AG04449 (cell line): ENCODE measurements at regions not wholly inside any gene's neighbourhood (a gene's known extent, or its start where the extent isn't known, plus 50 kb on each side); places are given as distances from the start of the nearest gene placed in this dataset.

Source experiments
- CTCF ChIA-PET: fragments of 350-600 bp; formaldehyde crosslinking; extraction: SDS; loops from one replicate; lab custom pipeline; 2021; ENCODE audit warnings: antibody characterized with exemption; lab: Yijun Ruan, JAX
- POLR2A ChIA-PET: fragments of 400-600, 350-600 bp; formaldehyde crosslinking; extraction: SDS; loops from one replicate; lab custom pipeline; 2020; ENCODE audit warnings: antibody characterized with exemption, inconsistent platforms; lab: Yijun Ruan, JAX
- DNase-seq: peaks from one replicate; pipeline ENCODE4 v3.0.0-alpha.2; 2010; ENCODE audit warnings: low read depth, low spot score
- H3K4me3 ChIP-seq: 2 replicates; pipeline ENCODE4 v1.5.1; 2011; ENCODE audit warnings: low read depth, mild to moderate bottlenecking, control low read depth, low read length
- CTCF ChIP-seq: IDR thresholded peaks from one replicate; pipeline ENCODE4 v1.5.1; 2011; ENCODE audit warnings: mild to moderate bottlenecking, moderate library complexity, low read length, control low read depth, inconsistent platforms; ENCODE audit not compliant: insufficient read depth; ENCODE audit errors: missing control alignments

- no peak for DNase-seq
- ChIA-PET POLR2A (no interaction called here), CTCF (no interaction called here)
- TF ChIP-seq CTCF, result no peak
- no peak overlapping the region for H3K4me3 ChIP-seq
These were observed 206.4 kb upstream of the HDDC2 start for GRCh38 chr6:125507987-125508655.

- TF ChIP-seq CTCF, result no peak
- POLR2A ChIA-PET, result no interaction called here
- CTCF ChIA-PET, result interaction anchor here (0.7 kb wide), 1 partner anchor 455 kb away, joined by 3 read pairs; no protein-coding TSS in a partner anchor
- no peak overlapping the region for H3K4me3 ChIP-seq
- no peak for DNase-seq
These were observed 207.0 kb upstream of the HDDC2 start for GRCh38 chr6:125508793-125509192.

- TF ChIP-seq CTCF, result no peak
- ChIA-PET POLR2A (no interaction called here), CTCF (no interaction called here)
- H3K4me3 ChIP-seq, result no peak overlapping the region
- no peak for DNase-seq
These were observed 207.7 kb upstream of the HDDC2 start for GRCh38 chr6:125509477-125509876.

- DNase-seq, result no peak
- TF ChIP-seq CTCF, result no peak
- CTCF ChIA-PET, result no interaction called here
- no peak overlapping the region for H3K4me3 ChIP-seq
- POLR2A ChIA-PET, result no interaction called here
These were observed 208.6 kb upstream of the HDDC2 start for GRCh38 chr6:125510405-125510804.

- no peak for DNase-seq
- CTCF ChIA-PET, result no interaction called here
These were observed 210.1 kb upstream of the HDDC2 start for GRCh38 chr6:125511809-125512396.

More at GRCh38 chr6:125511809-125512396, 210.1 kb upstream of the HDDC2 start:
- no peak for TF ChIP-seq CTCF
- POLR2A ChIA-PET, result no interaction called here
- no peak overlapping the region for H3K4me3 ChIP-seq
